Progenitor cell of endocrine pancreas (in vitro differentiated cells): ENCODE measurements at regions not wholly inside any gene's neighbourhood (a gene's known extent, or its start where the extent isn't known, plus 50 kb on each side); places are given as distances from the start of the nearest gene placed in this dataset.

ENCODE experiments used
- DNase-seq: peaks from one replicate; pipeline ENCODE4 v3.0.0; 2021; ENCODE audit warnings: low spot score; ENCODE audit not compliant: unreplicated experiment
- H3K27ac Mint-ChIP-seq: 2 replicates; pipeline ENCODE4 v1.8.0; 2021; ENCODE audit warnings: mild to moderate bottlenecking, moderate library complexity, mixed read lengths
- H3K27me3 Mint-ChIP-seq: 2 replicates; pipeline ENCODE4 v1.8.0; 2021; ENCODE audit warnings: mixed read lengths
- H3K36me3 Mint-ChIP-seq: 2 replicates; pipeline ENCODE4 v1.8.0; 2022; ENCODE audit warnings: mixed read lengths; ENCODE audit not compliant: insufficient read depth
- H3K4me1 Mint-ChIP-seq: 2 replicates; pipeline ENCODE4 v1.8.0; 2021; ENCODE audit warnings: low read depth, mixed read lengths
- H3K4me3 Mint-ChIP-seq: 2 replicates; pipeline ENCODE4 v1.8.0; 2021; ENCODE audit warnings: low read depth, mild to moderate bottlenecking, moderate library complexity, mixed read lengths
- H3K9me3 Mint-ChIP-seq: 2 replicates; pipeline ENCODE4 v1.8.0; 2021; ENCODE audit warnings: low read depth, mixed read lengths
- TF ChIP-seq, protein P1 (sequence below): fragments of 200-600 bp; sonication (generic); IDR thresholded peaks from one replicate; pipeline ENCODE4 v1.5.0; 2021; ENCODE audit warnings: antibody characterized with exemption, mild to moderate bottlenecking; ENCODE audit not compliant: unreplicated experiment

- no peaks in the 10 kb centered on the region for H3K4me1 Mint-ChIP-seq
- H3K27me3 Mint-ChIP-seq, result peaks cover 10% of the 10 kb centered on the region
- no peak for DNase-seq
- no peaks in the 10 kb centered on the region for H3K36me3 Mint-ChIP-seq
- no peak overlapping the region for H3K4me3 Mint-ChIP-seq
- TF ChIP-seq, protein P1, sequence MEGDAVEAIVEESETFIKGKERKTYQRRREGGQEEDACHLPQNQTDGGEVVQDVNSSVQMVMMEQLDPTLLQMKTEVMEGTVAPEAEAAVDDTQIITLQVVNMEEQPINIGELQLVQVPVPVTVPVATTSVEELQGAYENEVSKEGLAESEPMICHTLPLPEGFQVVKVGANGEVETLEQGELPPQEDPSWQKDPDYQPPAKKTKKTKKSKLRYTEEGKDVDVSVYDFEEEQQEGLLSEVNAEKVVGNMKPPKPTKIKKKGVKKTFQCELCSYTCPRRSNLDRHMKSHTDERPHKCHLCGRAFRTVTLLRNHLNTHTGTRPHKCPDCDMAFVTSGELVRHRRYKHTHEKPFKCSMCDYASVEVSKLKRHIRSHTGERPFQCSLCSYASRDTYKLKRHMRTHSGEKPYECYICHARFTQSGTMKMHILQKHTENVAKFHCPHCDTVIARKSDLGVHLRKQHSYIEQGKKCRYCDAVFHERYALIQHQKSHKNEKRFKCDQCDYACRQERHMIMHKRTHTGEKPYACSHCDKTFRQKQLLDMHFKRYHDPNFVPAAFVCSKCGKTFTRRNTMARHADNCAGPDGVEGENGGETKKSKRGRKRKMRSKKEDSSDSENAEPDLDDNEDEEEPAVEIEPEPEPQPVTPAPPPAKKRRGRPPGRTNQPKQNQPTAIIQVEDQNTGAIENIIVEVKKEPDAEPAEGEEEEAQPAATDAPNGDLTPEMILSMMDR, result no peak
- no peak overlapping the region for H3K27ac Mint-ChIP-seq
- no peaks in the 10 kb centered on the region for H3K9me3 Mint-ChIP-seq
These were observed 166.5 kb downstream of the TFAP2A start for GRCh38 chr6:10248378-10248843.

- H3K9me3 Mint-ChIP-seq, result no peaks in the 10 kb centered on the region
- no peaks in the 10 kb centered on the region for H3K36me3 Mint-ChIP-seq
- no peak for DNase-seq
- no peak overlapping the region for H3K4me3 Mint-ChIP-seq
- no peaks in the 10 kb centered on the region for H3K27me3 Mint-ChIP-seq
- H3K27ac Mint-ChIP-seq, result no peak overlapping the region
- H3K4me1 Mint-ChIP-seq, result peaks cover 2% of the 10 kb centered on the region
- TF ChIP-seq, protein P1, result no peak
These were observed 177.4 kb downstream of the TFAP2A start for GRCh38 chr6:10237298-10238038.

- TF ChIP-seq, protein P1, result no peak
- H3K9me3 Mint-ChIP-seq, result no peaks in the 10 kb centered on the region
- peaks cover 2% of the 10 kb centered on the region for H3K4me1 Mint-ChIP-seq
- no peak for DNase-seq
- no peaks in the 10 kb centered on the region for H3K36me3 Mint-ChIP-seq
- H3K27ac Mint-ChIP-seq, result no peak overlapping the region
- H3K27me3 Mint-ChIP-seq, result no peaks in the 10 kb centered on the region
- H3K4me3 Mint-ChIP-seq, result no peak overlapping the region
These were observed 179.5 kb downstream of the TFAP2A start for GRCh38 chr6:10235344-10235743.

- no peaks in the 10 kb centered on the region for H3K36me3 Mint-ChIP-seq
- TF ChIP-seq, protein P1, result no peak
- no peak overlapping the region for H3K27ac Mint-ChIP-seq
- H3K4me3 Mint-ChIP-seq, result no peak overlapping the region
- no peak for DNase-seq
- no peaks in the 10 kb centered on the region for H3K27me3 Mint-ChIP-seq
- peaks cover 12% of the 10 kb centered on the region for H3K9me3 Mint-ChIP-seq
- H3K4me1 Mint-ChIP-seq, result no peaks in the 10 kb centered on the region
These were observed 184.3 kb downstream of the TFAP2A start for GRCh38 chr6:10230531-10230930.

GRCh38 chr6:10223841-10224240, 191.0 kb downstream of the TFAP2A start:
- no peaks in the 10 kb centered on the region for H3K36me3 Mint-ChIP-seq
- H3K4me1 Mint-ChIP-seq, result no peaks in the 10 kb centered on the region
- no peaks in the 10 kb centered on the region for H3K27me3 Mint-ChIP-seq
- no peak overlapping the region for H3K4me3 Mint-ChIP-seq
- TF ChIP-seq, protein P1, result no peak
- DNase-seq, result no peak
- peaks cover 12% of the 10 kb centered on the region for H3K9me3 Mint-ChIP-seq
- no peak overlapping the region for H3K27ac Mint-ChIP-seq
